Fibroblast of lung (primary cell): ENCODE measurements at regions not wholly inside any gene's neighbourhood (a gene's known extent, or its start where the extent isn't known, plus 50 kb on each side); places are given as distances from the start of the nearest gene placed in this dataset.
A peak's percentile ranks its signal among the peaks of the same experiment; 100 is the strongest.

Source experiments
- DNase-seq, 2 donors: peaks; one replicate each; pipeline versions ENCODE4 v3.0.0 to v3.0.0-alpha.2; 2010; ENCODE audit warnings: low read depth in 2 of 2
- H2AFZ ChIP-seq: 2 replicates; pipeline ENCODE4 v1.5.1; 2012; ENCODE audit warnings: low read length, control low read depth, inconsistent platforms
- H3K27ac ChIP-seq: 2 replicates; pipeline ENCODE4 v1.5.1; 2011; ENCODE audit warnings: low read length, control low read depth; ENCODE audit not compliant: insufficient read depth
- H3K27me3 ChIP-seq: 2 replicates; pipeline ENCODE4 v1.5.1; 2011; ENCODE audit warnings: mild to moderate bottlenecking, low read length; ENCODE audit not compliant: control insufficient read depth, insufficient read depth
- H3K36me3 ChIP-seq: 2 replicates; pipeline ENCODE4 v1.5.1; 2011; ENCODE audit warnings: low read length; ENCODE audit not compliant: control insufficient read depth, insufficient read depth
- H3K4me1 ChIP-seq: 2 replicates; pipeline ENCODE4 v1.5.1; 2011; ENCODE audit warnings: low read length; ENCODE audit not compliant: control insufficient read depth, insufficient read depth; ENCODE audit errors: extremely low read depth
- H3K4me2 ChIP-seq: 2 replicates; pipeline ENCODE4 v1.5.1; 2011; ENCODE audit warnings: low read length, control low read depth; ENCODE audit not compliant: insufficient read depth; ENCODE audit errors: extremely low read depth
- H3K4me3 ChIP-seq, 4 experiments: fragments of 200-600 bp in 1 of 4; sonication (generic) in 1 of 4; replicated peaks in 1 of 4; 2 replicates each; pipeline ENCODE4 v1.5.1; 2011 to 2016; ENCODE audit warnings: low read length in 4 of 4, low read depth in 3 of 4, mild to moderate bottlenecking in 3 of 4, control low read depth in 2 of 4, inconsistent platforms in 1 of 4, mixed read lengths in 1 of 4; ENCODE audit not compliant: insufficient read depth in 1 of 4; ENCODE audit errors: control extremely low read depth in 1 of 4
- H3K79me2 ChIP-seq: 2 replicates; pipeline ENCODE4 v1.5.1; 2012; ENCODE audit warnings: mild to moderate bottlenecking, low read length, inconsistent platforms; ENCODE audit not compliant: control insufficient read depth, insufficient read depth
- H3K9ac ChIP-seq: 2 replicates; pipeline ENCODE4 v1.5.1; 2011; ENCODE audit warnings: mild to moderate bottlenecking, low read length, control low read depth; ENCODE audit not compliant: insufficient read depth
- H3K9me3 ChIP-seq: 2 replicates; pipeline ENCODE4 v1.5.1; 2012; ENCODE audit warnings: low read depth, low read length; ENCODE audit not compliant: control insufficient read depth, insufficient read depth
- H4K20me1 ChIP-seq: 2 replicates; pipeline ENCODE4 v1.5.1; 2011; ENCODE audit warnings: low read length; ENCODE audit not compliant: control insufficient read depth, insufficient read depth; ENCODE audit errors: extremely low read depth
- CTCF ChIP-seq, 2 donors: IDR thresholded peaks in 1 of 2; conservative IDR thresholded peaks in 1 of 2; 1 replicate in 1 of 2; 2 replicates in 1 of 2; pipeline ENCODE4 v1.5.1; 2011 to 2012; ENCODE audit warnings: low read length in 2 of 2, control low read depth in 1 of 2, inconsistent platforms in 1 of 2, low read depth in 1 of 2, mild to moderate bottlenecking in 1 of 2
- EZH2 ChIP-seq: IDR thresholded peaks from 2 replicates; pipeline ENCODE4 v1.5.1; 2012; ENCODE audit warnings: low read length, control low read depth, mild to moderate bottlenecking; ENCODE audit errors: missing control alignments

GRCh38 chr5:111914966-111915636 is 158.1 kb upstream of the NREP start:
- Histone ChIP-seq H2AFZ (no peak overlapping the region), H4K20me1 (no peaks in the 10 kb centered on the region), H3K79me2 (no peaks in the 10 kb centered on the region), H3K27me3 (no peaks in the 10 kb centered on the region), H3K4me1 (no peaks in the 10 kb centered on the region), H3K4me2 (no peak overlapping the region), H3K4me3 (no peak overlapping the region), H3K9me3 (no peaks in the 10 kb centered on the region), H3K9ac (no peak overlapping the region), H3K36me3 (no peaks in the 10 kb centered on the region), H3K27ac (no peak overlapping the region)
- no peak for DNase-seq
- TF ChIP-seq EZH2, result no peak
- TF ChIP-seq CTCF (conservative IDR thresholded peaks at IDR 0.05 in 1 of 2, IDR thresholded peaks at IDR 0.05 in 1 of 2; ENCODE audit: low read depth in 1 of 2, low read length in 2 of 2), result no peak

GRCh38 chr5:111902436-111902835 is 145.4 kb upstream of the NREP start:
- no peak overlapping the region for H3K4me3 ChIP-seq
- no peak for DNase-seq
- no peaks in the 10 kb centered on the region for H3K36me3 ChIP-seq
- no peaks in the 10 kb centered on the region for H3K9me3 ChIP-seq
- H3K27ac ChIP-seq, result no peak overlapping the region
- TF ChIP-seq CTCF (conservative IDR thresholded peaks at IDR 0.05 in 1 of 2, IDR thresholded peaks at IDR 0.05 in 1 of 2; ENCODE audit: low read depth in 1 of 2, low read length in 2 of 2), result no peak
- TF ChIP-seq EZH2, result no peak
- no peak overlapping the region for H3K9ac ChIP-seq
- H3K4me1 ChIP-seq, result no peaks in the 10 kb centered on the region
- H3K27me3 ChIP-seq, result no peaks in the 10 kb centered on the region
- H3K4me2 ChIP-seq, result no peak overlapping the region
- no peaks in the 10 kb centered on the region for H3K79me2 ChIP-seq
- no peaks in the 10 kb centered on the region for H4K20me1 ChIP-seq
- H2AFZ ChIP-seq, result peak overlapping the region; percentile 67

- TF ChIP-seq CTCF (conservative IDR thresholded peaks at IDR 0.05 in 1 of 2, IDR thresholded peaks at IDR 0.05 in 1 of 2; ENCODE audit: low read depth in 1 of 2, low read length in 2 of 2), result no peak
- no peak for TF ChIP-seq EZH2
- Histone ChIP-seq H3K4me1 (no peaks in the 10 kb centered on the region), H3K27me3 (no peaks in the 10 kb centered on the region), H3K4me3 (no peak overlapping the region), H2AFZ (no peak overlapping the region), H3K27ac (no peak overlapping the region), H3K79me2 (no peaks in the 10 kb centered on the region), H4K20me1 (no peaks in the 10 kb centered on the region), H3K4me2 (no peak overlapping the region), H3K36me3 (no peaks in the 10 kb centered on the region), H3K9me3 (no peaks in the 10 kb centered on the region), H3K9ac (no peak overlapping the region)
- DNase-seq, result no peak
Observed at GRCh38 chr5:111901296-111901695, 144.3 kb upstream of the NREP start.
